Rectal smooth muscle tissue (tissue), 1 donor: ENCODE measurements at regions not wholly inside any gene's neighbourhood (a gene's known extent, or its start where the extent isn't known, plus 50 kb on each side); places are given as distances from the start of the nearest gene placed in this dataset.

Experiments used
- H3K27ac ChIP-seq: one replicate; pipeline ENCODE4 v1.7.0; 2013; ENCODE audit warnings: low read depth, low read length, inconsistent platforms
- H3K27me3 ChIP-seq: one replicate; pipeline ENCODE4 v1.7.0; 2013; ENCODE audit warnings: low read length; ENCODE audit not compliant: control insufficient read depth, insufficient read depth
- H3K36me3 ChIP-seq: one replicate; pipeline ENCODE4 v1.7.0; 2013; ENCODE audit warnings: low read length; ENCODE audit not compliant: control insufficient read depth, insufficient read depth
- H3K4me1 ChIP-seq: one replicate; pipeline ENCODE4 v1.7.0; 2013; ENCODE audit warnings: low read length; ENCODE audit not compliant: control insufficient read depth, insufficient read depth
- H3K4me3 ChIP-seq: one replicate; pipeline ENCODE4 v1.7.0; 2013; ENCODE audit warnings: low read length
- H3K9ac ChIP-seq: one replicate; pipeline ENCODE4 v1.7.0; 2013; ENCODE audit warnings: low read length

GRCh38 chr14:73777420-73777819, 63.2 kb upstream of the PNMA1 start:
- Histone ChIP-seq H3K36me3 (peaks cover 4% of the 10 kb centered on the region), H3K4me3 (no peak overlapping the region), H3K27me3 (no peaks in the 10 kb centered on the region), H3K27ac (no peak overlapping the region), H3K4me1 (peaks cover 15% of the 10 kb centered on the region), H3K9ac (no peak overlapping the region)

GRCh38 chr14:73776194-73776537, 62.0 kb upstream of the PNMA1 start:
- no peaks in the 10 kb centered on the region for H3K27me3 ChIP-seq
- H3K9ac ChIP-seq, result no peak overlapping the region
- peaks cover 4% of the 10 kb centered on the region for H3K36me3 ChIP-seq
- H3K4me1 ChIP-seq, result peaks cover 24% of the 10 kb centered on the region
- no peak overlapping the region for H3K4me3 ChIP-seq
- no peak overlapping the region for H3K27ac ChIP-seq

GRCh38 chr14:73775339-73776193, 61.4 kb upstream of the PNMA1 start:
- H3K4me1 ChIP-seq, result peaks cover 26% of the 10 kb centered on the region

GRCh38 chr14:73774671-73775070, 60.5 kb upstream of the PNMA1 start:
- Histone ChIP-seq H3K4me1 (peaks cover 25% of the 10 kb centered on the region), H3K9ac (no peak overlapping the region), H3K36me3 (no peaks in the 10 kb centered on the region), H3K27me3 (no peaks in the 10 kb centered on the region), H3K27ac (no peak overlapping the region), H3K4me3 (no peak overlapping the region)

More at GRCh38 chr14:73775339-73776193, 61.4 kb upstream of the PNMA1 start:
- Histone ChIP-seq H3K27me3 (no peaks in the 10 kb centered on the region), H3K9ac (no peak overlapping the region), H3K27ac (no peak overlapping the region), H3K4me3 (no peak overlapping the region), H3K36me3 (peaks cover 4% of the 10 kb centered on the region)

GRCh38 chr14:73774241-73774570, 60.0 kb upstream of the PNMA1 start:
- no peaks in the 10 kb centered on the region for H3K36me3 ChIP-seq
- H3K27ac ChIP-seq, result no peak overlapping the region
- no peak overlapping the region for H3K9ac ChIP-seq
- peaks cover 25% of the 10 kb centered on the region for H3K4me1 ChIP-seq
- H3K4me3 ChIP-seq, result no peak overlapping the region
- H3K27me3 ChIP-seq, result no peaks in the 10 kb centered on the region

GRCh38 chr14:73773441-73774240, 59.5 kb upstream of the PNMA1 start:
- Histone ChIP-seq H3K4me1 (peaks cover 25% of the 10 kb centered on the region), H3K27me3 (no peaks in the 10 kb centered on the region), H3K9ac (no peak overlapping the region), H3K4me3 (no peak overlapping the region), H3K36me3 (no peaks in the 10 kb centered on the region), H3K27ac (no peak overlapping the region)

- Histone ChIP-seq H3K4me3 (peak overlapping the region; percentile 5), H3K9ac (peak overlapping the region; percentile 10), H3K36me3 (no peaks in the 10 kb centered on the region), H3K4me1 (peaks cover 25% of the 10 kb centered on the region), H3K27ac (peak overlapping the region; percentile 44), H3K27me3 (no peaks in the 10 kb centered on the region)
Measured at GRCh38 chr14:73771848-73772638, 57.9 kb upstream of the PNMA1 start.

- H3K4me3 ChIP-seq, result peak overlapping the region; percentile 5
- peaks cover 25% of the 10 kb centered on the region for H3K4me1 ChIP-seq
- H3K27ac ChIP-seq, result peak overlapping the region; percentile 48
- no peaks in the 10 kb centered on the region for H3K27me3 ChIP-seq
- peak overlapping the region; percentile 10 for H3K9ac ChIP-seq
- no peaks in the 10 kb centered on the region for H3K36me3 ChIP-seq
Measured at GRCh38 chr14:73770977-73771847, 57.0 kb upstream of the PNMA1 start.

GRCh38 chr14:73768107-73768506, 53.9 kb upstream of the PNMA1 start:
- no peak overlapping the region for H3K9ac ChIP-seq
- H3K4me3 ChIP-seq, result no peak overlapping the region
- H3K27me3 ChIP-seq, result no peaks in the 10 kb centered on the region
- peaks cover 35% of the 10 kb centered on the region for H3K4me1 ChIP-seq
- no peak overlapping the region for H3K27ac ChIP-seq
- H3K36me3 ChIP-seq, result no peaks in the 10 kb centered on the region

- Histone ChIP-seq H3K4me3 (no peak overlapping the region), H3K4me1 (peaks cover 50% of the 10 kb centered on the region), H3K27ac (no peak overlapping the region), H3K27me3 (no peaks in the 10 kb centered on the region), H3K9ac (no peak overlapping the region), H3K36me3 (no peaks in the 10 kb centered on the region)
Measured at GRCh38 chr14:73764406-73765280, 50.5 kb upstream of the PNMA1 start.
